Spleen (tissue), 11 donors: ENCODE measurements at regions not wholly inside any gene's neighbourhood (a gene's known extent, or its start where the extent isn't known, plus 50 kb on each side); places are given as distances from the start of the nearest gene placed in this dataset.

Experiments used
- DNase-seq: peaks from one replicate; pipeline ENCODE4 v3.0.0-alpha.2; 2020
- H3K27ac ChIP-seq, 8 donors: fragments of 200-600 bp; sonication (generic) in 7 of 8; 1 replicate in 4 of 8; 2 replicates in 4 of 8; pipeline versions ENCODE4 v1.5.0 to v1.8.0; 2016 to 2021; ENCODE audit warnings: inconsistent platforms in 4 of 8, mild to moderate bottlenecking in 4 of 8, moderate library complexity in 1 of 8
- H3K27me3 ChIP-seq, 7 donors: fragments of 200-600 bp; sonication (generic) in 6 of 7; replicated peaks in 1 of 7; 1 replicate in 4 of 7; 2 replicates in 3 of 7; pipeline versions ENCODE4 v1.5.0 to v1.8.0; 2016 to 2021; ENCODE audit warnings: inconsistent platforms in 3 of 7, mild to moderate bottlenecking in 1 of 7
- H3K36me3 ChIP-seq, 6 donors: fragments of 200-600 bp; sonication (generic) in 5 of 6; 1 replicate in 4 of 6; 2 replicates in 2 of 6; pipeline versions ENCODE4 v1.5.0 to v1.8.0; 2016 to 2021; ENCODE audit warnings: inconsistent platforms in 2 of 6
- H3K4me1 ChIP-seq, 6 donors: fragments of 200-600 bp; sonication (generic) in 5 of 6; 1 replicate in 3 of 6; 2 replicates in 3 of 6; pipeline versions ENCODE4 v1.5.0 to v1.8.0; 2016 to 2021; ENCODE audit warnings: inconsistent platforms in 3 of 6
- H3K4me3 ChIP-seq, 8 donors: fragments of 200-600 bp; sonication (generic) in 7 of 8; 1 replicate in 4 of 8; 2 replicates in 4 of 8; pipeline versions ENCODE4 v1.5.0 to v1.8.0; 2016 to 2021; ENCODE audit warnings: inconsistent platforms in 4 of 8, mild to moderate bottlenecking in 4 of 8, moderate library complexity in 2 of 8
- H3K9me3 ChIP-seq, 8 donors: fragments of 200-600 bp; sonication (generic) in 7 of 8; 1 replicate in 4 of 8; 2 replicates in 4 of 8; pipeline versions ENCODE4 v1.5.0 to v1.8.0; 2016 to 2021; ENCODE audit warnings: inconsistent platforms in 4 of 8
- CTCF ChIP-seq, 11 experiments: fragments of 200-600 bp in 7 of 11; fragments of 450-650 bp in 4 of 11; sonication (generic) in 4 of 11; IDR thresholded peaks in 8 of 11; conservative IDR thresholded peaks in 3 of 11; 1 replicate in 7 of 11; 2 replicates in 4 of 11; pipeline versions ENCODE4 v1.4.0 to v1.8.0; 2016 to 2021; ENCODE audit warnings: antibody characterized with exemption in 11 of 11, inconsistent platforms in 4 of 11, mild to moderate bottlenecking in 1 of 11
- POLR2A ChIP-seq, 3 donors: fragments of 450-650 bp; IDR thresholded peaks; one replicate each; pipeline ENCODE4 v1.5.1; 2017; ENCODE audit warnings: antibody characterized with exemption in 3 of 3, mild to moderate bottlenecking in 1 of 3
- POLR2AphosphoS5 ChIP-seq, 3 donors: sonication (generic); formaldehyde crosslinking; IDR thresholded peaks; one replicate each; pipeline ENCODE4 v1.5.1; 2017; ENCODE audit warnings: antibody characterized with exemption in 3 of 3
- WGBS, 5 donors: extraction: QIAGEN DNeasy Blood & Tissue Kit in 3 of 5; methylation state at CpG; one replicate each; pipeline versions ENCODE4 v1.1.5 to v1.1.7; 2013 to 2018; 5-methylcytosine and 5-hydroxymethylcytosine counted together
- intact Hi-C: fragments of 100-400 bp; cut with DNase I; formaldehyde crosslinking; loops from one replicate; pipeline ENCODE4 v1.15.0; 2023; ENCODE audit warnings: low total_unique reads
- donor health status: healthy with polysubstance abuse.
- donor health status: DM: no; HTN: no; CAD: no; lungs with moderate emphysema.
- donor health status: DM: no; HTN: no; CAD: no.
- donor health status: Bipolar disorder and iron deficiency.
- donor health status: healthy.
- donor health status: DM: no; HTN: no; CAD: no.
- donor health status: DM: yes; HTN: yes; CAD: no.

- 31 to 62% (median 58%) methylated on average over 3 of the region's 3 CpGs for WGBS, 5 donors
- no peak for TF ChIP-seq CTCF (IDR thresholded peaks at IDR 0.05 in 8 of 11, conservative IDR thresholded peaks at IDR 0.05 in 3 of 11)
- TF ChIP-seq POLR2AphosphoS5 (IDR thresholded peaks at IDR 0.05): no peak
- no peak for TF ChIP-seq POLR2A (IDR thresholded peaks at IDR 0.05)
- no peak overlapping the region for H3K27ac ChIP-seq
These were observed 195.5 kb upstream of the KITLG start for GRCh38 chr12:88775742-88776151.

GRCh38 chr12:88767699-88768098 is 187.4 kb upstream of the KITLG start:
- Histone ChIP-seq H3K4me3 (no peak overlapping the region), H3K4me1 (no peaks in the 10 kb centered on the region), H3K27ac (no peak overlapping the region), H3K9me3 (no peaks in the 10 kb centered on the region), H3K36me3 (no peaks in the 10 kb centered on the region), H3K27me3 (no peaks in the 10 kb centered on the region)
- TF ChIP-seq POLR2AphosphoS5 (IDR thresholded peaks at IDR 0.05) (no peak), CTCF (IDR thresholded peaks at IDR 0.05 in 8 of 11, conservative IDR thresholded peaks at IDR 0.05 in 3 of 11) (no peak), POLR2A (IDR thresholded peaks at IDR 0.05) (no peak)
- DNase-seq: no peak
- intact Hi-C loops: no loop called here
- WGBS, 5 donors: 63 to 85% (median 78%) methylated on average over 1 of the region's 1 CpG

More at GRCh38 chr12:88775742-88776151, 195.5 kb upstream of the KITLG start:
- intact Hi-C loops: no loop called here
- no peaks in the 10 kb centered on the region for H3K27me3 ChIP-seq
- DNase-seq: no peak
- no peak overlapping the region for H3K4me3 ChIP-seq
- H3K9me3 ChIP-seq: no peaks in the 10 kb centered on the region
- H3K36me3 ChIP-seq: no peaks in the 10 kb centered on the region
- no peaks in the 10 kb centered on the region for H3K4me1 ChIP-seq

GRCh38 chr12:88764781-88765480 is 184.7 kb upstream of the KITLG start:
- Histone ChIP-seq H3K36me3 (no peaks in the 10 kb centered on the region), H3K4me3 (no peak overlapping the region), H3K4me1 (no peaks in the 10 kb centered on the region), H3K27me3 (no peaks in the 10 kb centered on the region), H3K9me3 (peaks cover 0 to 3% (median 0%) of the 10 kb centered on the region in 8 donors), H3K27ac (no peak overlapping the region)
- whole genome bisulfite sequencing, 5 donors: 64 to 78% (median 67%) methylated on average over 3 of the region's 3 CpGs
- TF ChIP-seq POLR2AphosphoS5 (IDR thresholded peaks at IDR 0.05) (no peak), CTCF (IDR thresholded peaks at IDR 0.05 in 8 of 11, conservative IDR thresholded peaks at IDR 0.05 in 3 of 11) (no peak), POLR2A (IDR thresholded peaks at IDR 0.05) (no peak)
- intact Hi-C loops: no loop called here
- no peak for DNase-seq

- H3K9me3 ChIP-seq: peaks cover 0 to 3% (median 0%) of the 10 kb centered on the region in 8 donors
- TF ChIP-seq CTCF (IDR thresholded peaks at IDR 0.05 in 8 of 11, conservative IDR thresholded peaks at IDR 0.05 in 3 of 11): no peak
- TF ChIP-seq POLR2AphosphoS5 (IDR thresholded peaks at IDR 0.05): no peak
- no peak for TF ChIP-seq POLR2A (IDR thresholded peaks at IDR 0.05)
- H3K4me3 ChIP-seq: no peak overlapping the region
- no peaks in the 10 kb centered on the region for H3K36me3 ChIP-seq
- intact Hi-C loops: no loop called here
- H3K27ac ChIP-seq: no peak overlapping the region
- 60 to 96% (median 67%) methylated on average over 1 of the region's 1 CpG for WGBS, 5 donors
- DNase-seq: no peak
- no peaks in the 10 kb centered on the region for H3K4me1 ChIP-seq
- no peaks in the 10 kb centered on the region for H3K27me3 ChIP-seq
These were observed 183.3 kb upstream of the KITLG start for GRCh38 chr12:88763536-88764100.
